Stimulated activated effector memory CD8-positive, alpha-beta T cell treated with anti-CD3 and anti-CD28 coated beads, Interleukin-12 subunit alpha, Interleukin-12 subunit beta, amount 100 ng/mL, for 72 hours (primary cell): ENCODE measurements at regions not wholly inside any gene's neighbourhood (a gene's known extent, or its start where the extent isn't known, plus 50 kb on each side); places are given as distances from the start of the nearest gene placed in this dataset.

Experiments
- ATAC-seq: fragments of 150-1000 bp; cut with Tn5 transposase; 2 replicates; pipeline ENCODE4 v1.10.0; 2021
- DNase-seq, 2 donors: peaks; one replicate each; pipeline ENCODE4 v3.0.0; 2021 to 2022; ENCODE audit warnings: low spot score in 2 of 2
- H3K27ac Mint-ChIP-seq: one replicate; pipeline ENCODE4 v1.8.0; 2022; ENCODE audit warnings: mild to moderate bottlenecking, mixed read lengths
- H3K36me3 Mint-ChIP-seq: one replicate; pipeline ENCODE4 v1.8.0; 2022; ENCODE audit warnings: mild to moderate bottlenecking, mixed read lengths
- H3K4me1 Mint-ChIP-seq: one replicate; pipeline ENCODE4 v1.8.0; 2022; ENCODE audit warnings: mixed read lengths
- H3K4me3 Mint-ChIP-seq: one replicate; pipeline ENCODE4 v1.8.0; 2022; ENCODE audit warnings: mild to moderate bottlenecking, mixed read lengths
- H3K9me3 Mint-ChIP-seq: one replicate; pipeline ENCODE4 v1.8.0; 2022; ENCODE audit warnings: mixed read lengths

DNA sequence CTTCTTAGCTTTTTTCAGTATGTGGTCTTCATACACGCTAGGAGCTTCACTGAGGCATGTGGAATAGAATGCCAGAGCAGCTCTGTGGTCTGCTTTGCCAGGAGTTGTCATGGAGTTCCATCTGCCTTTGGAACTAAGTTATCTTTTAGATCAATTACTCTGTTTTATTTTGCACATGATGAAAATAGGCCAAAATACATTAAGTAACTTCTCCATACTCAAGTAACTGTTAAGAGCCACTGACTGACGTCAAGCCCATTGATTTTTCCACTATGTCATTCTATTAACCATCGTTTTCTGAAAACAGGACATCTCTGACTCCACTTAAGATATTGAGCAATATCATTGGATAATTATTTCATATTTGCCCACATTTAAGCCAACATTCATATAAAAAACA lies 415.1 kb upstream of the MAD2L1 start:
- H3K4me1 Mint-ChIP-seq = no peaks in the 10 kb centered on the region
- no peak for DNase-seq
- H3K9me3 Mint-ChIP-seq = no peaks in the 10 kb centered on the region
- no peak overlapping the region for H3K27ac Mint-ChIP-seq
- no peaks in the 10 kb centered on the region for H3K36me3 Mint-ChIP-seq
- H3K4me3 Mint-ChIP-seq = no peak overlapping the region
- no peak for ATAC-seq

DNA sequence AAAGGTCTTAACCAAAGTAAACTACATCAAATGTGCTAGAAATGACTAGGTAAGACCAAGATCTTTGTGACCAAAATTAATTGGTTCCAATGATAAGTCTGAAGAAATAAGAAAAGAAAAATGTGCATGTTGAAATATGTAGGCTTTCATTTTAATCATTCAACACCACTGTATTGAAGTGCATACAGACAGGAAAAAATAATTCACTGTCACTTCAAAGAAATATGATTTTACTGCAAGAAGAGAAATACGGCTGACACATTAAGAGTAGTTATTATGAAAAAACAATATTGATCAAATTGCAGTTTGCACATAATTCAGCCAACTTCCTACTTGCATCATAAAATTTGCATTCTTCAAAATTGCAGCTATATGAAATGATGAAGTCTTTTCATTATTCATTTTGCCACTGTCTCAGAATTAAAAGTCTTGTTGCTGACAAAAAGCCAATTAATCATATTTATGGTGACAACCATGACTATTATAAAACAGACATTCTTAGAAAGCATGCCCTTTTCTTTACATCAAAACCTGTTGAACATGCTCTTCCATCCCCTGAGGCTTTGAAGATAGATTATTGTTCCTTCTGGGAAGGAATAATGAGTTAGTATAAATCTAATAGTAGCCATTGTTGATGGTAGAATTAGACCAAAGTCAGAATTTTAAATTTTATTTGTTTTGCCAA lies 405.9 kb upstream of the MAD2L1 start:
- Mint-ChIP-seq H3K4me1 (no peaks in the 10 kb centered on the region), H3K27ac (no peak overlapping the region), H3K4me3 (no peak overlapping the region), H3K36me3 (no peaks in the 10 kb centered on the region), H3K9me3 (peaks cover 3% of the 10 kb centered on the region)
- ATAC-seq (no peak), DNase-seq (no peak)

DNA sequence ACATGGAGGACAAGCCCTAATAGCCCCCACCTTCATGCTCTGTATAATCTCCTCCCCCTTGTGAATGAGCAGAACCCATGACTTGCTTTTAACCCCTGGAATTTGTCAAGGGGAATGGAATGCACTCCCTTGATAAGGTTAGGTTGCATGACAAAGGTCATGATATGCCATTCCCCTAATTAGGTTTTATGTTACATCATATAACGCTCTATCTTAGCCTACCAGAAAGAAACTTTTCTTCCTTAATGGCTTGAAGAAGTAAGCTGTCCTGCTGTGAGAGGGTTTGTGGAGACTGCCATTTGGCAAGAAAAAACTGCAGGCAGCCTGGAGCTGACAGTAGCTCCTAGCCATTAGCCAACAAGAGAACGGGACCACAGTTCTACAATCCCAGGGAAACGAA lies 399.8 kb upstream of the MAD2L1 start:
- H3K36me3 Mint-ChIP-seq = no peaks in the 10 kb centered on the region
- H3K4me1 Mint-ChIP-seq = no peaks in the 10 kb centered on the region
- H3K4me3 Mint-ChIP-seq = no peak overlapping the region
- ATAC-seq = no peak
- H3K9me3 Mint-ChIP-seq = peaks cover 20% of the 10 kb centered on the region
- no peak overlapping the region for H3K27ac Mint-ChIP-seq
- no peak for DNase-seq

DNA sequence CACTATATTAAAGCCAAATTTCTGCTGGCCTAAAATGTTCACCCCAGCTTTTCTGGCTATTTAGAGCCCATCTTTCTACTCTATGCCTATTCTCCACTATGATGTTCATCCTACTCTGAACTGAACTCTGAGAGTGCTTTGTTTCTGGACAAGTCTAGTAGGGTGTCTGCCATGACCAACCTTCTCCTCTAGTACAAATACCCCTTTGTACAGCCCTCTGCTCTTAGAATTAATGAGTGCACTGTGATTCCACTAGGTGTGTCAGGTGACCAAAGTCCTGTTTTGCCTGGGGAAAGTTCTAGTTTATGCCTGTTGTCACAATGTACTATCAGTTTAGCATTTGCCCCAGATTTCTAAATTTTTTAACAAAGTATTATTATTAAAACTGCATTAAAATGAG lies 388.1 kb upstream of the MAD2L1 start:
- ATAC-seq (no peak), DNase-seq (no peak)
- no peak overlapping the region for H3K4me3 Mint-ChIP-seq
- H3K9me3 Mint-ChIP-seq = peaks cover 3% of the 10 kb centered on the region
- no peak overlapping the region for H3K27ac Mint-ChIP-seq
- peaks cover 5% of the 10 kb centered on the region for H3K36me3 Mint-ChIP-seq
- H3K4me1 Mint-ChIP-seq = no peaks in the 10 kb centered on the region

DNA sequence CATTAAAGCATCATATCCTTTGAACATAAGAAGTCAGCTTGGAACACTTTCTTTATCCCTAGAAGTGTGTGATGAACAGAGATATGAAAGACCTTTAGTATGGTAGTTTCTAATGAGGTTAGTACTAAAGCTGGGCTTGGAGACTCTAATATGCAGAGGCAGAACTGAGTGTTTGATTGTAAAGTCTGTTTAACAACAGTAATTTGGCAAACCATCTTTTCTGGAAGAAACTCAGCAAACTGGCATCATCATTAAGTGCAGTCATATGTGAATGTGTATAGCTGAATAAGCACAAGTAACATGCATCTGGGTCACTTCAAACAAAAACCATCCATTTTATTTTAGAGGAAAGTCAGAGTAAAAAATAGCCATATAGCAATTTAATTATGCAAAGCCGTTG lies 385.9 kb upstream of the MAD2L1 start:
- DNase-seq (no peak), ATAC-seq (no peak)
- peaks cover 5% of the 10 kb centered on the region for H3K36me3 Mint-ChIP-seq
- no peaks in the 10 kb centered on the region for H3K9me3 Mint-ChIP-seq
- H3K27ac Mint-ChIP-seq = no peak overlapping the region
- H3K4me1 Mint-ChIP-seq = no peaks in the 10 kb centered on the region
- H3K4me3 Mint-ChIP-seq = no peak overlapping the region

DNA sequence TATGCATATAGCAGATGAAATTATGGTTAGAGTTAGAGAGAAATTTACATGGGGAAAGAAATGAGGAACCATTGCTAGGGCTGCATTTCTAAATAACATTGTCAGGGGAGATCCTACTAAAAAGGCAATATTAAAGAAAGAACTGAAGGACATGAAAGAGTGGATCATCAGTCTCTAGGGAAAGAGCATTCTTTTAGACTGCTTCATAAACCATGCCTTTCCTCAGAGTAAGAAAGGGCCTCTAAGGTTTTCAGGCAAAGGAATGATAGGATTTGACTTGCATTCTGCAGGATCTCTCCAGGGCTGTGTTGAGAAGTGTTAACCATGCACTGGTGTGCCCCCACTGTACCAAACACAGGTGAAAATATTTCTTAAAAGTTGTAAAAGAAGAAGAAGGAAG lies 385.4 kb upstream of the MAD2L1 start:
- Mint-ChIP-seq H3K27ac (no peak overlapping the region), H3K36me3 (peaks cover 5% of the 10 kb centered on the region), H3K4me1 (no peaks in the 10 kb centered on the region), H3K4me3 (no peak overlapping the region), H3K9me3 (no peaks in the 10 kb centered on the region)
- DNase-seq = no peak
- no peak for ATAC-seq

DNA sequence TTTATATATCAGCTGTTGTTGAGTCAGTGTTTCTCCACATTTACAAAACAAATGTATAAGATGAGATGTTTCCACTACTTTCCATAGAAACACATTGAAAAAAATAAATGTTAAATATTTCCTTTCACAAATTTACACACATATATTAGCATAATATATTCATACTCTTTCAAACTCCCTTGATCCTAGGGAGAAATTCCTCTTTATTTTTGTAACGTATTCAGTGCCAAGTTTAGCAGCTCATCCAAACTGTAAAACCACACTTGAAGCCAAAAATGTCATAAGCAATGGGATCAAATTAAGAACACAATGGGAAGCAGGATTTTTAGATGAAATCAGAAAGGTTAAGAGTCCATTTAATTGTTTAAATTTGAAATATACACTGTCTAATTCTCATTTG lies 381.1 kb upstream of the MAD2L1 start:
- Mint-ChIP-seq H3K9me3 (no peaks in the 10 kb centered on the region), H3K27ac (no peak overlapping the region), H3K4me1 (peaks cover 6% of the 10 kb centered on the region), H3K4me3 (no peak overlapping the region), H3K36me3 (peaks cover 11% of the 10 kb centered on the region)
- DNase-seq = no peak
- ATAC-seq = no peak

DNA sequence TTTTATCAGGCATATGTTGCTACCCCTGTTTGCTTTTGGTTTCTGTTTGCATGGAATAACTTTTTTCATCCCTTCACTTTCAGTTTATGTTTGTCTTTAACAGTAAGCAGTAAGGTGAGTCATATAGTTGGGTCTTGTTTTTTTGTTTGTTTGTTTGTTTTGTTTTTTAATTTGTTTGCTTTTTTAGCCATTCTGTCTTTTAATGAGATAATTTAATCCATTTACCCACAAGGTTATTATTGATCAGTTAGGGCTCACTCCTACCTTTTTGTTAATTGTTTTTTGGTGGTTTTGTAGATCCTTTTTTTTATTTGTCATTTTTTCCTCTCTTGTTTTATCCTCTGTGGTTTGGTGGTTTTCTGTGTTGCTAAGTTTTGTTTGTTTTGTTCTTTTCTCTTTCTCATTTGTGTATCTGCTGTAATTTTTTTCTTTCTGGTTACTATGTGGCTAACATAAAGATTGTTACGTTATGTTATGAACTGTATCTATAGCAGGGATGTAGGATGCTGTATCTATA lies 379.5 kb upstream of the MAD2L1 start:
- no peak overlapping the region for H3K4me3 Mint-ChIP-seq
- DNase-seq (no peak), ATAC-seq (no peak)
- no peaks in the 10 kb centered on the region for H3K9me3 Mint-ChIP-seq
- no peak overlapping the region for H3K27ac Mint-ChIP-seq
- H3K36me3 Mint-ChIP-seq = peaks cover 6% of the 10 kb centered on the region
- H3K4me1 Mint-ChIP-seq = peaks cover 6% of the 10 kb centered on the region

DNA sequence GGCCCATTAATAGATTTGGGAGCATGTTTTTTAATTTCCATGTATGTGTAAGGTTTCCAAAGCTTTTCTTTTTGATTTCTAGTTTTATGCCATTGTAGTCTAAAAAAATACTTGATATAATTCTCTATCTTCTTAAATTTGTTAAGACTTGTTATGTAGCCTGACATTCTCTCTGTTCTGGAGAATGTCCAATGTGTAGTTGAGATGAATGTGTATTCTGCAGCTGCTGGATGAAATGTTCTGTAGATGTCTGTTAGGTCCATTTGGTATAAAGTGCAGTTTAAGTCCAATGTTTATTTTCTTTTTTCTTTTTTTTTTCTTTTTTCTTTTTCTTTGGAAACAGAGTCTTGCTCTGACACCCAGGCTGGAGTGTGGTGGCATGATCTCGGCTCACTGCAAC lies 378.5 kb upstream of the MAD2L1 start:
- Mint-ChIP-seq H3K9me3 (no peaks in the 10 kb centered on the region), H3K4me1 (peaks cover 6% of the 10 kb centered on the region), H3K27ac (no peak overlapping the region), H3K4me3 (no peak overlapping the region), H3K36me3 (peaks cover 6% of the 10 kb centered on the region)
- ATAC-seq = no peak
- no peak for DNase-seq

DNA sequence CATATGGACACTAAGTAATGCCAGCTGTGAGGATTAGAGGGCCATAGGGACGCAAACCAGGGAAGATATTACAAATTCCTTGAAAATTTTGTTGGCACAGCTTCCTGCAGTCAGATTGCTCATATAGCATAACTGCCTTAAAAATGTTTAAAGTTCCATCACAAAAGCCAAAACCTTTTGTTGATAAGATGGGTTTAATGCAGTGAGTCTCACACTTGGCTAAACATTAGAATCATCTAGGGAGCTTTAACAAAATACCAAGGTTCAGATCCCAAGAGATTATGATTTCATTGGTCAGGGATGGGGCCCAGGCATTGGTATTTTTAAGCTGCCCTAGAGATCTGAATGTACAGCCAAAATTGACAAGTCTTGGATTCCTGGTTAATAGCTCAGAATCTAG lies 376.5 kb upstream of the MAD2L1 start:
- no peak overlapping the region for H3K27ac Mint-ChIP-seq
- H3K4me3 Mint-ChIP-seq = no peak overlapping the region
- DNase-seq = no peak
- no peak for ATAC-seq
- no peaks in the 10 kb centered on the region for H3K9me3 Mint-ChIP-seq
- peaks cover 6% of the 10 kb centered on the region for H3K36me3 Mint-ChIP-seq
- H3K4me1 Mint-ChIP-seq = peaks cover 6% of the 10 kb centered on the region

DNA sequence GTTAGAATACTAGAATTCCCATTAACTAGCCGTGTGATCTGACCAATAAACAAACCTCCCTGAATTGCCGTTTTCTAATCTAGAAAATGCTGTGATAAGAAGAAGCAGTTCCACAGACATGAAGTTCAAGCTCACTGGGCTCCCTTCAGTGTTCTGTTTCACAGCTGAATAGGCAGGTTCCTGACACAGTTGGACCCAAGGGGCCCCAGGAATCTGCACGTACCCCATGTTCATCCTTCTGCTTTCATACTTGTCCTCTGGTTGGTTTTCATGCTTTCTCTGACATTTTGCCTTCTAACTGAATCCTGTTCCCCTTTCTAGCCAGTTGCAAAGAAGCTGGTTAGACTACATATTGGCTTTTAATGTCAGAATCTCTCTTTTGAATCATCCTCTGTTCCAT lies 374.1 kb upstream of the MAD2L1 start:
- H3K36me3 Mint-ChIP-seq = no peaks in the 10 kb centered on the region
- H3K4me3 Mint-ChIP-seq = no peak overlapping the region
- H3K4me1 Mint-ChIP-seq = no peaks in the 10 kb centered on the region
- no peak for ATAC-seq
- no peak for DNase-seq
- H3K27ac Mint-ChIP-seq = no peak overlapping the region
- H3K9me3 Mint-ChIP-seq = no peaks in the 10 kb centered on the region

DNA sequence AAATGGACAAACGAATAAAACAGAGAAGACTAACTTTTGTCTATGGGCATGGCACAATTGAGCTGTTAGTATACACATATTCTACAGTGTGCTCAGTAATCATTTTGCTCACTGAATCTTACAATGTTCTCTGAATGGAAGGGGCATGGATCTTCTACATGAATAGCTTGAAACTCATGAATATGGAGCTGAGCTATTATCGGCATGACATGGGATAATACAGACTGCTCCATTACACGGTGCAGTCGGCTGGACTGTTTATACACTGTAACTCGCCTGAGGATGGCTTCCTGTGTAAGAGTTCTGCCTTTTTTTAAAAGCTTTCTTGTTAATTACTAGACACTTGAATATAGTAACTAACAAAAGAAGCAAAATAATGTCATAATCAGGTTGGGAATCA lies 368.5 kb upstream of the MAD2L1 start:
- Mint-ChIP-seq H3K36me3 (no peaks in the 10 kb centered on the region), H3K4me1 (no peaks in the 10 kb centered on the region), H3K9me3 (no peaks in the 10 kb centered on the region), H3K4me3 (no peak overlapping the region), H3K27ac (no peak overlapping the region)
- DNase-seq = no peak
- no peak for ATAC-seq

DNA sequence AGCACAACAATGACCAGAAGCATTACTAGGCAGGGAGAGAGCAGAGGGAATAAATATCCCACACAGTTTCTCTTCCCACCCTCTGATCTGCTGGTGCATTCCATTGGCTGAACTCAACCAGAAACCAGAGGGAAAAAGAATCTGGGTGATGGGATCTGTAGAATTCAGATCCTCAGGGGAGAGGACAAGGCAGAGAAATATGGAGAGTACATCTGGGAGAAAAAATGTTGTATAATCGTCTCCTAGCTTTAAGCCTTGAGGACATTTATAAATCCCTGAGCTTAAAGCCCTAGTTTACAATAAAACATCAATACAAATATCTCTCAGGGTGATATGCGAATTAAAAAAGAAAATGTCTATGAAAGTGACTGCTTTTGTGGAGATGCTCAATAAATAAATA lies 368.1 kb upstream of the MAD2L1 start:
- Mint-ChIP-seq H3K36me3 (no peaks in the 10 kb centered on the region), H3K27ac (no peak overlapping the region), H3K4me3 (no peak overlapping the region), H3K9me3 (no peaks in the 10 kb centered on the region), H3K4me1 (no peaks in the 10 kb centered on the region)
- DNase-seq = no peak
- ATAC-seq = no peak

DNA sequence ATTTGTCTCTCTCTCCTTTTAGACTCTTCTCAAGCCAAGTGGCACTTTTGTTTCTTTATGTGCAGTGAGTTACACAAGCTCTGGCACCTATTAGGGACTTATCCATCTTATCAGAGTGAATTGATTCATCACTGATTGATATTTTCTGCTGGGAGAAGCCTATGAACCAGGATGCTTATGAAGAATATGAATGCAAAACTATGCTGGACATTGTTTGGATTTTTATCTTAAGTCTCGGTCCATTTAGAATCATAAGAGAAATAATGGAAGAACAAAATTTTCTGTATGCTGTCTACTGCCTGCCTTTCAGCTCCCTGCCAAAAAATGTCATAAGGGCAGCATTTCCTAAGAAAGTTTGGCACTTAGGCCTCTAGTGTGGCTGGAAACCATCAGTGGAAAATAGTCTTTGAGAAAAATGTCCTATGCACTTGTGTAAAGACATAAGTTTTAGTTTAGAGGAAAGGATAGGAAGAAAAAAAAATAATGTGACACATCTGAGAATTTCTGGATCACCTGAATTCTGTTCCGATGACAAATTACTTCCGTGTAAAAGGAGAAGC lies 365.7 kb upstream of the MAD2L1 start:
- no peak overlapping the region for H3K4me3 Mint-ChIP-seq
- no peaks in the 10 kb centered on the region for H3K9me3 Mint-ChIP-seq
- H3K27ac Mint-ChIP-seq = no peak overlapping the region
- H3K4me1 Mint-ChIP-seq = no peaks in the 10 kb centered on the region
- ATAC-seq (no peak), DNase-seq (no peak)
- no peaks in the 10 kb centered on the region for H3K36me3 Mint-ChIP-seq

DNA sequence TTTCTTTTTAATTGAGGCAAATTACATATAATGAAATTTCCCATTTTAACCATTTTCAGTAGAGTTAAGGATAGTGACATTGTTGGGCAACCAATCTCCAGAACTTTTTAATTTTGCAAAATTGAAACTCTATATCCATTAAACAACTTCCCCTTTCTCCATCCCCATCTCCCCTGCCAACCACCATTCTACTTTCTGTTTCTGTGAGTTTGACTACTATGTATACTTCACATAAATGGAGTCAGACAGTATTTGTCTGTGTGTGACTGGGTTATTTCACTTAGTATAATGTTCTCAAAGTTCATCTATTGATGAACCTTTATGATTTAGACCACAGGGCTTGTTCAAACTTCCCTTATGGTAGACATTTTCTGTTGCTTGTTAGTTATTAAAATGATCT lies 364.5 kb upstream of the MAD2L1 start:
- no peak for ATAC-seq
- H3K27ac Mint-ChIP-seq = no peak overlapping the region
- no peaks in the 10 kb centered on the region for H3K4me1 Mint-ChIP-seq
- no peak overlapping the region for H3K4me3 Mint-ChIP-seq
- DNase-seq = no peak
- H3K9me3 Mint-ChIP-seq = no peaks in the 10 kb centered on the region
- no peaks in the 10 kb centered on the region for H3K36me3 Mint-ChIP-seq

DNA sequence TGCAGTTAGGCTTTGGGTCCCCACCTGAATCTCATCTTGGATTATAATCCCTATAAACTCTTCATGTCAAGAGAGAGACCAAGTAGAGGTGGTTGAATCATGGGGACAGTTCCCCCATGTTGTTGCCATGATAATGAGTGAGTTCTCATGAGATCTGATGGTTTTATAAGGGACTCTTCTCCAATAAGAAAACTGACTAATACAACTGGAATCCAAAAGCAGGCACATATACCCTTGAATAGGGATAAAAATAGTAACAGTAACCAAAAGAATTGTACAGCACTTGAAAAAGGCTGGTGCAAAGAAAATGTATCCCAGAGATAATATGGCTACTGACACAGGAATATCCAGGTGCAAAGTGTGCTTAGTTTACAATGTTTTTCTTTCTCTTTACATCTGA lies 351.5 kb upstream of the MAD2L1 start:
- Mint-ChIP-seq H3K27ac (no peak overlapping the region), H3K4me3 (no peak overlapping the region), H3K9me3 (no peaks in the 10 kb centered on the region), H3K4me1 (no peaks in the 10 kb centered on the region), H3K36me3 (no peaks in the 10 kb centered on the region)
- DNase-seq (no peak), ATAC-seq (no peak)
